ENCODE measurements at regions not wholly inside any gene's neighbourhood (a gene's known extent, or its start where the extent isn't known, plus 50 kb on each side); places are given as distances from the start of the nearest gene placed in this dataset.

DNA sequence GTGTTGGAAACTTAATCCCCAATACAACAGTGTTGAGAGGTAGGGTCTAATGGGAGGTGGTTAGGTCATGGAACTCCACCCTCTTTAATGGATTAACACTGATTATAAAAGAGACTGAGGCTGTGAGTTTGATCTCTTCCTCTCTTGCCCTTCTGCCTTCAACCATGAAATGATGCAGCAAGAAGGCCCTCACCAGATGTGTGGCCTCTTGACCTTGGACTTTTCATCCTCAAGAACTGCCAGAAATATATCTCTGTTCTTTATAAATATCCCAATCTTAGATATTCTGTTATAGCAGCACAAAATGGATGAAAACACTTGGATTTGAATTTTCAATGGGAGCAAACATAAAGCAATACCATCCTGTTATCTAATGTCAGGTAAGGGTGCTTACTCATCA lies 67.6 kb downstream of the NMUR2 start:
- no peaks in the 10 kb centered on the region for H3K4me1 ChIP-seq (ENCODE audit: low read depth)
- no peak for TF ChIP-seq CTCF (IDR thresholded peaks at IDR 0.05)
- ATAC-seq = no peak
- H3K4me3 ChIP-seq = no peak overlapping the region
- H3K9me3 ChIP-seq = no peaks in the 10 kb centered on the region
- intact Hi-C loops (cut with DNase I, micrococcal nuclease) = no loop called here
- H3K36me3 ChIP-seq (ENCODE audit: low read depth) = no peaks in the 10 kb centered on the region
- no peak for DNase-seq

- no peaks in the 10 kb centered on the region for H3K4me1 ChIP-seq (ENCODE audit: low read depth)
- ATAC-seq = no peak
- H3K36me3 ChIP-seq (ENCODE audit: low read depth) = no peaks in the 10 kb centered on the region
- H3K4me3 ChIP-seq = no peak overlapping the region
- intact Hi-C loops (cut with DNase I, micrococcal nuclease) = no loop called here
- no peaks in the 10 kb centered on the region for H3K9me3 ChIP-seq
- no peak for TF ChIP-seq CTCF (IDR thresholded peaks at IDR 0.05)
- DNase-seq = no peak
Measured at GRCh38 chr5:152335461-152335860, 69.6 kb downstream of the NMUR2 start.

DNA sequence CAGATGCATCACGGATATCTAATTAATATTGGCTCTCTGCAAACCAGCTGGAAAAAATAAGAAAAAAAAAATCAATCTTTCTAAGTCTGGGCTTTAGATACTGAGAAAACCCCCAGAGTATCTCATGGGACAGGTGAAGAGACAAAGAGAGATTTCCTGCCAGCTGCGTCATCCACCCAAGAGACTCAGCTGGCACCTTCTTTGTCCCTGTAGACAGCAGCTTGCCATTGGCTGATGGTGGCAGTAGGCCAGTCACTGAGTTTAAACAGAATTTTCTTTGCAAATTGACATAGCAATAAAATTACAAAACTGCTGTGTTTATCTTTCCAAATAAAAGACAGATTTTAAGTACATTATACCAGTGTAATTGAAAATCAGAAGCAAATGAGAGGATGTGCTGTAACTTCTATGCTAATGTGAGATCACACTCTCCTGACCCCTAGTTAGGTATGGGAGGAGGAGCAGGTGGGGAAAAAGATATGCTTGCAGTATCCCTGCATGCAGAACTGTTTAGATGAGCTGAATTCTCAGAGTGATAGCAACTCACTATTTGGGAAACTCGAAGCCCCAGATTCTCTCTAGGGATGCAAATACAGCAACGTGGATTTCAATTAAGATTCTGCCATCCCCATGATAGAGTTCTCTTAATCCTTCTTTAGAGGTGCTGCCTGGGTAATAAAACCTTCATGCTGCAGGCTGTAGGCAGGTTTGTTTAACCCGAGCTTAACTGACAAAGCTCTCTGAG lies 72.2 kb downstream of the NMUR2 start:
- no peaks in the 10 kb centered on the region for H3K9me3 ChIP-seq
- no peak for ATAC-seq
- intact Hi-C loops (cut with DNase I, micrococcal nuclease) = no loop called here

GRCh38 chr5:152331718-152332117 lies 73.4 kb downstream of the NMUR2 start:
- Histone ChIP-seq H3K4me3 (no peak overlapping the region), H3K9me3 (no peaks in the 10 kb centered on the region), H3K36me3 (ENCODE audit: low read depth) (no peaks in the 10 kb centered on the region), H3K4me1 (ENCODE audit: low read depth) (no peaks in the 10 kb centered on the region)
- no peak for ATAC-seq
- no peak for DNase-seq
- intact Hi-C loops (cut with DNase I, micrococcal nuclease) = no loop called here
- TF ChIP-seq CTCF (IDR thresholded peaks at IDR 0.05) = no peak

More for the DNA sequence above, 72.2 kb downstream of the NMUR2 start:
- TF ChIP-seq CTCF (IDR thresholded peaks at IDR 0.05) = no peak
- Histone ChIP-seq H3K4me1 (ENCODE audit: low read depth) (no peaks in the 10 kb centered on the region), H3K4me3 (no peak overlapping the region), H3K36me3 (ENCODE audit: low read depth) (no peaks in the 10 kb centered on the region)
- no peak for DNase-seq

DNA sequence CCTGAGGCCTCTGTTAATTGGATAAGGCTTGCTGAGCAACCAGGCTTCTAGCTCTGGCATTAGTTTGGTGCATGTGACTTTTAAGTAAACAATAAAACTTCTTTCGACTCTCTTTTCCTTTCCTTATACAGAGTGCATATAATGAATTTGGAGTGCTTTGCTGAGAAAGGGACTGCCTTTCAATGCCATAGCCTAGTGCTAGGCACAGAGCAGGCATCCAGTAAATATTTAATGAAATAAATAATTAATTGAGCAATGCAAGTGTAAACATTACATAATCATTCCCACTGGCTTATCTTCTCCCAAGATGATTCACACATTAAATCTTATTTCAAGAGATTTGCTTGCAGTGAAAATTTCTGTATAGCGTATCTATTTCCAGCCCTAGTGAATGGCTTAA lies 74.1 kb downstream of the NMUR2 start:
- intact Hi-C loops (cut with DNase I, micrococcal nuclease) = no loop called here
- DNase-seq (no peak), ATAC-seq (no peak)
- Histone ChIP-seq H3K4me3 (no peak overlapping the region), H3K36me3 (ENCODE audit: low read depth) (no peaks in the 10 kb centered on the region), H3K4me1 (ENCODE audit: low read depth) (no peaks in the 10 kb centered on the region), H3K9me3 (no peaks in the 10 kb centered on the region)
- no peak for TF ChIP-seq CTCF (IDR thresholded peaks at IDR 0.05)
